H1 (cell line): ENCODE measurements at regions not wholly inside any gene's neighbourhood (a gene's known extent, or its start where the extent isn't known, plus 50 kb on each side); places are given as distances from the start of the nearest gene placed in this dataset.

Experiments used
- CTCF ChIA-PET: fragments of 300-600 bp; sonication (Branson Sonifier 250); formaldehyde crosslinking; loops from one replicate; lab custom pipeline; 2021; ENCODE audit not compliant: partially characterized antibody; lab: Charles Lee
- POLR2A ChIA-PET: fragments of 300-600 bp; sonication (Branson Sonifier 250); formaldehyde crosslinking; loops from one replicate; lab custom pipeline; 2021; ENCODE audit warnings: inconsistent platforms; ENCODE audit not compliant: partially characterized antibody; lab: Charles Lee
- DNase-seq, 2 experiments: peaks; one replicate each; pipeline versions ENCODE4 v3.0.0 to v3.0.0-alpha.2; 2010 to 2022; ENCODE audit warnings: low spot score in 2 of 2, low read depth in 1 of 2, mixed read lengths in 1 of 2
- FAIRE-seq: peaks from 2 replicates; lab custom pipeline; 2011; peaks lifted over from hg19 to GRCh38; lab: Jason Lieb, UNC
- H2AFZ ChIP-seq: 2 replicates; pipeline ENCODE4 v1.8.1; 2012; ENCODE audit warnings: low read length, inconsistent platforms
- H2AK5ac ChIP-seq: 2 replicates; pipeline ENCODE4 v1.6.1; 2013; ENCODE audit warnings: low read depth, low read length
- H2BK120ac ChIP-seq: replicated peaks from 2 replicates; pipeline ENCODE3; 2013; ENCODE audit warnings: low read depth, low read length, inconsistent platforms
- H2BK12ac ChIP-seq: 2 replicates; pipeline ENCODE4 v1.6.1; 2013; ENCODE audit warnings: low read depth, low read length
- H2BK15ac ChIP-seq: 2 replicates; pipeline ENCODE4 v1.6.1; 2013; ENCODE audit warnings: low read length
- H2BK20ac ChIP-seq: 2 replicates; pipeline ENCODE4 v1.6.1; 2013; ENCODE audit warnings: low read length
- H2BK5ac ChIP-seq: 2 replicates; pipeline ENCODE4 v1.6.1; 2013; ENCODE audit warnings: low read depth, low read length
- H3K14ac ChIP-seq: 2 replicates; pipeline ENCODE4 v1.6.1; 2013; ENCODE audit warnings: inconsistent platforms; ENCODE audit not compliant: insufficient read length
- H3K18ac ChIP-seq: 2 replicates; pipeline ENCODE4 v1.6.1; 2013; ENCODE audit warnings: low read length; ENCODE audit errors: extremely low read depth
- H3K23ac ChIP-seq: 2 replicates; pipeline ENCODE4 v1.6.1; 2013; ENCODE audit warnings: inconsistent platforms; ENCODE audit not compliant: insufficient read length
- H3K23me2 ChIP-seq: 2 replicates; pipeline ENCODE4 v1.6.1; 2013; ENCODE audit warnings: low read depth, low read length
- H3K27ac ChIP-seq: 2 replicates; pipeline ENCODE4 v1.6.1; 2011; ENCODE audit warnings: low read depth, low read length, inconsistent platforms
- H3K27me3 ChIP-seq, 4 experiments: replicated peaks in 1 of 4; 1 replicate in 1 of 4; 2 replicates in 3 of 4; pipeline versions ENCODE4 v1.6.1 to v1.8.1; 2011 to 2013; ENCODE audit warnings: low read length in 3 of 4, mild to moderate bottlenecking in 3 of 4, inconsistent platforms in 2 of 4, mixed read lengths in 2 of 4, moderate library complexity in 1 of 4; ENCODE audit not compliant: control insufficient read depth in 3 of 4, insufficient read depth in 3 of 4; ENCODE audit errors: extremely low read depth in 1 of 4
- H3K36me3 ChIP-seq, 4 experiments: 2 replicates each; pipeline versions ENCODE4 v1.6.1 to v1.8.1; 2011 to 2013; ENCODE audit warnings: mild to moderate bottlenecking in 4 of 4, low read length in 3 of 4, moderate library complexity in 2 of 4, control low read depth in 1 of 4, inconsistent platforms in 1 of 4; ENCODE audit not compliant: insufficient read depth in 4 of 4, control insufficient read depth in 2 of 4
- H3K4ac ChIP-seq: replicated peaks from 2 replicates; pipeline ENCODE3; 2013; ENCODE audit warnings: low read length, low read depth, mixed read lengths, inconsistent platforms; ENCODE audit not compliant: insufficient read length
- H3K4me1 ChIP-seq, 4 experiments: replicated peaks in 1 of 4; 1 replicate in 1 of 4; 2 replicates in 3 of 4; pipeline versions ENCODE4 v1.6.1 to v1.8.1; 2011 to 2013; ENCODE audit warnings: low read length in 3 of 4, inconsistent platforms in 2 of 4, mixed read lengths in 1 of 4; ENCODE audit not compliant: insufficient read depth in 4 of 4, control insufficient read depth in 3 of 4
- H3K4me2 ChIP-seq, 2 experiments: 2 replicates each; pipeline versions ENCODE4 v1.6.1 to v1.8.1; 2011 to 2013; ENCODE audit warnings: low read depth in 2 of 2, low read length in 2 of 2, control low read depth in 1 of 2, inconsistent platforms in 1 of 2, mild to moderate bottlenecking in 1 of 2; ENCODE audit not compliant: insufficient read depth in 1 of 2
- H3K4me3 ChIP-seq, 4 experiments: fragments of 200-600, 300-600 bp in 1 of 4; sonication (generic), shearing (Covaris generic), sonication (Bioruptor Twin) in 1 of 4; 2 replicates each; pipeline versions ENCODE4 v1.5.1 to v1.8.1; 2011 to 2016; ENCODE audit warnings: low read length in 4 of 4, low read depth in 3 of 4, control low read depth in 2 of 4, inconsistent platforms in 2 of 4, mild to moderate bottlenecking in 2 of 4, mixed read lengths in 1 of 4, moderate library complexity in 1 of 4; ENCODE audit not compliant: insufficient read depth in 2 of 4; ENCODE audit errors: extremely low read depth in 1 of 4
- H3K56ac ChIP-seq: replicated peaks from 2 replicates; pipeline ENCODE3; 2013; ENCODE audit warnings: low read depth, mild to moderate bottlenecking, mixed read lengths, low read length, inconsistent platforms; ENCODE audit not compliant: insufficient read length
- H3K79me1 ChIP-seq: 2 replicates; pipeline ENCODE4 v1.6.1; 2013; ENCODE audit warnings: low read depth, low read length, control low read depth
- H3K79me2 ChIP-seq, 2 experiments: 2 replicates each; pipeline versions ENCODE4 v1.6.1 to v1.8.1; 2012 to 2013; ENCODE audit warnings: low read length in 2 of 2, mild to moderate bottlenecking in 2 of 2, inconsistent platforms in 1 of 2; ENCODE audit not compliant: insufficient read depth in 2 of 2, control insufficient read depth in 1 of 2
- H3K9ac ChIP-seq, 4 experiments: replicated peaks in 1 of 4; 1 replicate in 1 of 4; 2 replicates in 3 of 4; pipeline versions ENCODE4 v1.6.1 to v1.8.1; 2011 to 2013; ENCODE audit warnings: low read depth in 3 of 4, low read length in 3 of 4, control low read depth in 2 of 4, mild to moderate bottlenecking in 2 of 4, moderate library complexity in 2 of 4, inconsistent platforms in 1 of 4; ENCODE audit errors: extremely low read depth in 1 of 4
- H3K9me3 ChIP-seq, 2 experiments: 2 replicates each; pipeline versions ENCODE4 v1.6.1 to v1.8.1; 2012 to 2013; ENCODE audit warnings: mild to moderate bottlenecking in 2 of 2, moderate library complexity in 2 of 2, control low read depth in 1 of 2, inconsistent platforms in 1 of 2, low read depth in 1 of 2, low read length in 1 of 2, mixed read lengths in 1 of 2; ENCODE audit not compliant: insufficient read depth in 2 of 2
- H4K20me1 ChIP-seq, 2 experiments: replicated peaks in 1 of 2; 2 replicates each; pipeline versions ENCODE3 to v1.8.1; 2011 to 2013; ENCODE audit warnings: inconsistent platforms in 2 of 2, low read length in 2 of 2, mild to moderate bottlenecking in 1 of 2; ENCODE audit not compliant: insufficient read depth in 2 of 2, control insufficient read depth in 1 of 2
- H4K5ac ChIP-seq: 2 replicates; pipeline ENCODE4 v1.6.1; 2013; ENCODE audit warnings: low read length, low read depth, mixed read lengths, inconsistent platforms; ENCODE audit not compliant: insufficient read length
- H4K8ac ChIP-seq: 2 replicates; pipeline ENCODE4 v1.8.0; 2013; ENCODE audit warnings: mild to moderate bottlenecking, moderate library complexity, low read length, inconsistent platforms; ENCODE audit not compliant: insufficient read depth; ENCODE audit errors: extremely low read depth
- H4K91ac ChIP-seq: replicated peaks from 2 replicates; pipeline ENCODE3; 2013; ENCODE audit warnings: low read length, mixed read lengths, inconsistent platforms; ENCODE audit not compliant: insufficient read length
- EP300 ChIP-seq, 2 experiments: IDR thresholded peaks; 1 replicate in 1 of 2; 2 replicates in 1 of 2; pipeline ENCODE4 v1.6.1; 2011 to 2012; ENCODE audit warnings: low read depth in 2 of 2, low read length in 2 of 2, mild to moderate bottlenecking in 2 of 2, borderline replicate concordance in 1 of 2, inconsistent platforms in 1 of 2, moderate library complexity in 1 of 2
- RNF2 ChIP-seq: fragments of 200-900, 300-1000 bp; sonication (generic); IDR thresholded peaks from 2 replicates; pipeline ENCODE4 v1.7.1; 2016; ENCODE audit warnings: borderline replicate concordance, low read depth, mild to moderate bottlenecking, antibody characterized with exemption, low read length; ENCODE audit not compliant: poor library complexity, severe bottlenecking; ENCODE audit errors: missing control alignments
- WGBS, 2 experiments: shearing (Covaris generic) in 1 of 2; methylation state at CpG; one replicate each; pipeline versions ENCODE4 v1.1.6 to v1.1.7; 2013 to 2015; ENCODE audit warnings: low lambda C conversion rate in 2 of 2, mixed read lengths in 2 of 2, inconsistent platforms in 1 of 2, low coverage in 1 of 2, missing lambda C conversion rate in 1 of 2; ENCODE audit not compliant: insufficient replicate concordance in 2 of 2, insufficient coverage in 1 of 2, insufficient read length in 1 of 2; ENCODE audit errors: extremely low coverage in 1 of 2, missing lambda C conversion rate in 1 of 2; 5-methylcytosine and 5-hydroxymethylcytosine counted together

GRCh38 chr14:97290065-97290464 lies 492.9 kb downstream of the VRK1 start:
- Histone ChIP-seq H3K23me2 (peaks cover 5% of the 10 kb centered on the region; the same call in 1 of the 2 replicates), H4K20me1 (no peaks in the 10 kb centered on the region), H3K23ac (no peak overlapping the region), H3K79me1 (no peaks in the 10 kb centered on the region), H3K4me3 (no peak overlapping the region), H3K4ac (no peak overlapping the region), H4K8ac (no peak overlapping the region), H2BK15ac (no peak overlapping the region), H3K14ac (no peak overlapping the region), H3K9me3 (no peaks in the 10 kb centered on the region), H2AK5ac (no peak overlapping the region), H4K5ac (no peak overlapping the region), H4K91ac (no peak overlapping the region), H2BK5ac (no peak overlapping the region), H3K9ac (no peak overlapping the region), H2BK120ac (no peak overlapping the region), H3K4me2 (no peak overlapping the region), H3K18ac (no peak overlapping the region), H3K27ac (no peak overlapping the region), H3K56ac (no peak overlapping the region), H2BK12ac (no peak overlapping the region), H2AFZ (no peak overlapping the region), H3K4me1 (peaks cover 0 to 5% (median 0%) of the 10 kb centered on the region in 4 experiments; a peak in 1 of 7 replicates), H3K27me3 (no peaks in the 10 kb centered on the region), H3K36me3 (no peaks in the 10 kb centered on the region), H2BK20ac (no peak overlapping the region), H3K79me2 (no peaks in the 10 kb centered on the region)
- no peak for DNase-seq
- no peak for TF ChIP-seq EP300 (IDR thresholded peaks at IDR 0.05; ENCODE audit: borderline replicate concordance in 1 of 2, low read depth in 2 of 2, low read length in 2 of 2)
- TF ChIP-seq RNF2, result no peak
- POLR2A ChIA-PET, result no interaction called here
- CTCF ChIA-PET, result interaction anchor here (1.2 to 2.6 kb wide), 2 partner anchors 9 to 16 kb away, joined by 4 to 20 read pairs; no protein-coding TSS in a partner anchor
- FAIRE-seq, result no peak
- WGBS, 2 experiments, result 84% methylated on average over 4 of the region's 4 CpGs; no CpG with 5 or more reads in 1 of the 2 experiments
